ENCODE measurements at regions not wholly inside any gene's neighbourhood (a gene's known extent, or its start where the extent isn't known, plus 50 kb on each side); places are given as distances from the start of the nearest gene placed in this dataset.

- Histone ChIP-seq H3K27me3 (peaks cover 20% of the 10 kb centered on the region), H3K4me3 (ENCODE audit: low read depth, low read length) (no peak overlapping the region), H3K4me1 (no peaks in the 10 kb centered on the region), H3K36me3 (no peaks in the 10 kb centered on the region), H3K9me3 (no peaks in the 10 kb centered on the region)
- no peak for TF ChIP-seq CTCF (IDR thresholded peaks at IDR 0.05; ENCODE audit: low read depth, low read length)
- no peak for DNase-seq
Measured at GRCh38 chr6:47360388-47360787, 50.7 kb upstream of the TNFRSF21 start.

- Histone ChIP-seq H3K36me3 (no peaks in the 10 kb centered on the region), H3K27me3 (peaks cover 16% of the 10 kb centered on the region), H3K4me3 (ENCODE audit: low read depth, low read length) (no peak overlapping the region), H3K9me3 (no peaks in the 10 kb centered on the region), H3K4me1 (no peaks in the 10 kb centered on the region)
- no peak for DNase-seq
- no peak for TF ChIP-seq CTCF (IDR thresholded peaks at IDR 0.05; ENCODE audit: low read depth, low read length)
Measured at GRCh38 chr6:47362857-47363461, 53.3 kb upstream of the TNFRSF21 start.

GRCh38 chr6:47363736-47364135, 54.0 kb upstream of the TNFRSF21 start:
- no peaks in the 10 kb centered on the region for H3K4me1 ChIP-seq
- no peaks in the 10 kb centered on the region for H3K36me3 ChIP-seq
- H3K9me3 ChIP-seq: no peaks in the 10 kb centered on the region
- no peak for TF ChIP-seq CTCF (IDR thresholded peaks at IDR 0.05; ENCODE audit: low read depth, low read length)
- no peak overlapping the region for H3K4me3 ChIP-seq (ENCODE audit: low read depth, low read length)
- peaks cover 12% of the 10 kb centered on the region; the same call in 1 of the 2 replicates for H3K27me3 ChIP-seq
- DNase-seq: no peak

- Histone ChIP-seq H3K4me1 (no peaks in the 10 kb centered on the region), H3K27me3 (peaks cover 7% of the 10 kb centered on the region; the same call in 1 of the 2 replicates), H3K4me3 (ENCODE audit: low read depth, low read length) (no peak overlapping the region), H3K9me3 (no peaks in the 10 kb centered on the region), H3K36me3 (no peaks in the 10 kb centered on the region)
- no peak for TF ChIP-seq CTCF (IDR thresholded peaks at IDR 0.05; ENCODE audit: low read depth, low read length)
- DNase-seq: no peak
Measured at GRCh38 chr6:47366335-47366890, 56.7 kb upstream of the TNFRSF21 start.

- H3K9me3 ChIP-seq: no peaks in the 10 kb centered on the region
- 0 out of 2 replicates have a peak, but pooled peaks cover 2% of the 10 kb centered on the region for H3K27me3 ChIP-seq
- no peak for TF ChIP-seq CTCF (IDR thresholded peaks at IDR 0.05; ENCODE audit: low read depth, low read length)
- no peaks in the 10 kb centered on the region for H3K36me3 ChIP-seq
- DNase-seq: no peak
- H3K4me1 ChIP-seq: no peaks in the 10 kb centered on the region
- H3K4me3 ChIP-seq (ENCODE audit: low read depth, low read length): no peak overlapping the region
Measured at GRCh38 chr6:47371139-47371869, 61.6 kb upstream of the TNFRSF21 start.

GRCh38 chr6:47371870-47372255, 62.2 kb upstream of the TNFRSF21 start:
- Histone ChIP-seq H3K4me3 (ENCODE audit: low read depth, low read length) (no peak overlapping the region), H3K9me3 (no peaks in the 10 kb centered on the region), H3K36me3 (no peaks in the 10 kb centered on the region), H3K4me1 (no peaks in the 10 kb centered on the region), H3K27me3 (no peaks in the 10 kb centered on the region)
- no peak for DNase-seq
- no peak for TF ChIP-seq CTCF (IDR thresholded peaks at IDR 0.05; ENCODE audit: low read depth, low read length)

Measured in BE2C (cell line).